ENCODE measurements at regions not wholly inside any gene's neighbourhood (a gene's known extent, or its start where the extent isn't known, plus 50 kb on each side); places are given as distances from the start of the nearest gene placed in this dataset.

DNA sequence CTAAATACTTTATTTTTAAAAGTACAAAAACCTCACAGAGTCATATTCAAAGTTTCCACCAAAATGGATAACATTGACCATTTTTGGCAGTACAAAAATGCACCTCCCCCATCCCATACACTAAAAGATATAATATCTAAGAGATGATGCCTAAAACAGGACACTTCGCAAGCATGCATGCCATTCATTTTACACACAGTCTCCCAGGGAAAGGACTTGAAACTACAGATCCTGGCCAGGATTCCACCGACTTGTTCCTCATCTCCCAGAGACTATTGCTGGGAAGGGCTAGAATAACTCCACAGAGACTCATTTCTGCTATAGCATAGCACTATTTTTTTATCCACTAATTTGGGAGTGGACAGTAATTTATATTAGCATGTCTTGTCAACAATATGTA lies 81.7 kb downstream of the MTNR1B start:
- no peak overlapping the region for H3K4me3 ChIP-seq
- no peaks in the 10 kb centered on the region for H4K20me1 ChIP-seq (ENCODE audit: insufficient read depth)
- peak; percentile 69 for DNase-seq
- no peak overlapping the region for H3K27ac ChIP-seq
- no peak overlapping the region for H3K9ac ChIP-seq
- no peaks in the 10 kb centered on the region for H3K79me2 ChIP-seq (ENCODE audit: insufficient read depth)
- no peaks in the 10 kb centered on the region for H3K9me2 ChIP-seq (ENCODE audit: insufficient read depth)
- H3K27me3 ChIP-seq (replicated peaks; ENCODE audit: insufficient read depth) = peaks cover 33% of the 10 kb centered on the region
- no peaks in the 10 kb centered on the region for H3K9me3 ChIP-seq (ENCODE audit: low read depth)
- no peaks in the 10 kb centered on the region for H3K36me3 ChIP-seq (ENCODE audit: low read depth)
- no peak overlapping the region for H3K4me2 ChIP-seq (ENCODE audit: unreplicated experiment)
- WGBS, 2 experiments (ENCODE audit: low coverage in 1 of 2, low lambda C conversion rate in 2 of 2, missing lambda C conversion rate in 2 of 2) = 11 to 13% methylated on average over 2 of the region's 2 CpGs
- H3K4me1 ChIP-seq (ENCODE audit: insufficient read depth) = peaks cover 26% of the 10 kb centered on the region
- in situ Hi-C loops (cut with MboI) = no loop called here
- no peak overlapping the region for H2AFZ ChIP-seq
- TF ChIP-seq EZH2phosphoT487 (IDR thresholded peaks at IDR 0.05; ENCODE audit: insufficient read depth, low read depth) (no peak), EZH2 (IDR thresholded peaks at IDR 0.05; ENCODE audit: insufficient read depth, poor library complexity, severe bottlenecking) (no peak)
- peaks cover 10% of the 10 kb centered on the region; the same call in 1 of the 2 replicates for H3F3A ChIP-seq (ENCODE audit: insufficient read depth)

DNA sequence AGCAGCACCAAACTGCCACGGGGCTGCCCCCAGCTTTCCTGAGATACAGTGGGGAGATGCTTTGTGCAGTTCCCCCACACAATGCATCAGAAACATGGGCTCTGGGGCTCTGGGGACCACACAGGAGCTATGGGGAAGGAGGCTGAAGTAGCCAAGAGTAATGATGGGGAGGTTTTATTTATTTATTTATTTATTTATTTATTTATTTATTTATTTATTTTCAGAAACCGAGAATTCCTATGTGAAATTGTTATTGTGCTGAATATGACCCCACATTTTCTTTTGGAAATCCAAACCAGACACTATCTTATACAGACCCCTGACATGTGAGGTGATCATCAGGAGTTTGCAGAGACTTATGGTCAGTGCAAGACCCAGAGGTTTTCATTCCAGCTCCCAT lies 84.4 kb downstream of the MTNR1B start:
- Histone ChIP-seq H3K27ac (no peak overlapping the region), H3F3A (ENCODE audit: insufficient read depth) (peaks cover 10% of the 10 kb centered on the region; the same call in 1 of the 2 replicates), H3K9me2 (ENCODE audit: insufficient read depth) (no peaks in the 10 kb centered on the region), H4K20me1 (ENCODE audit: insufficient read depth) (no peaks in the 10 kb centered on the region), H3K4me1 (ENCODE audit: insufficient read depth) (peaks cover 26% of the 10 kb centered on the region), H2AFZ (no peak overlapping the region), H3K36me3 (ENCODE audit: low read depth) (no peaks in the 10 kb centered on the region), H3K4me2 (ENCODE audit: unreplicated experiment) (peak overlapping the region; percentile 44), H3K4me3 (no peak overlapping the region), H3K9me3 (ENCODE audit: low read depth) (no peaks in the 10 kb centered on the region), H3K9ac (no peak overlapping the region), H3K79me2 (ENCODE audit: insufficient read depth) (no peaks in the 10 kb centered on the region), H3K27me3 (replicated peaks; ENCODE audit: insufficient read depth) (peaks cover 40% of the 10 kb centered on the region)
- DNase-seq = no peak
- TF ChIP-seq EZH2phosphoT487 (IDR thresholded peaks at IDR 0.05; ENCODE audit: insufficient read depth, low read depth) = no peak
- TF ChIP-seq EZH2 (IDR thresholded peaks at IDR 0.05; ENCODE audit: insufficient read depth, poor library complexity, severe bottlenecking) = no peak
- in situ Hi-C loops (cut with MboI) = no loop called here
- 42 to 46% methylated on average over 2 of the region's 2 CpGs for WGBS, 2 experiments (ENCODE audit: low coverage in 1 of 2, low lambda C conversion rate in 2 of 2, missing lambda C conversion rate in 2 of 2)

DNA sequence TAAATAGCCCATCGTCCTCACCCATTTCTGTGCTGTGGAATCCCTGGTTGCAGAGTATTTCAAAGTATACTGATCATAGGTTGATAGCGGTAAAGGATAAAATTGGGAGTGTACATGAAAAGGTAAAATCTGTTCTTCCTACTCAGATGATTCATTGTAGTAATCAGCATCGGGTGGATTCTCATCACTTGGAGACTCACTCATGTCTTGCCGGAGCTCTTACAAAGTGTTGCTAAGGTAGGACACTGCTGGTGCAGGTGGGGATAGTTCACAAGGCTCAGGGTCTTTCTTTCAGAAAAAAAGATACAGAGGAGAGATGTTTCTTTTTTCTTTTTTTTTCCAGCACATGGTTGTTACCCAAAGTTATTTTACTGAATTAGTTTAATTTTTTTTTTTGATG lies 84.8 kb downstream of the MTNR1B start:
- H3K36me3 ChIP-seq (ENCODE audit: low read depth) = no peaks in the 10 kb centered on the region
- H3K4me1 ChIP-seq (ENCODE audit: insufficient read depth) = peaks cover 26% of the 10 kb centered on the region
- H3K27me3 ChIP-seq (replicated peaks; ENCODE audit: insufficient read depth) = peaks cover 40% of the 10 kb centered on the region
- no peaks in the 10 kb centered on the region for H3K79me2 ChIP-seq (ENCODE audit: insufficient read depth)
- H3K4me3 ChIP-seq = no peak overlapping the region
- H3K9ac ChIP-seq = 0 out of 2 replicates have a peak overlapping the region, but pooled peaks have one; percentile 8
- no peaks in the 10 kb centered on the region for H3K9me2 ChIP-seq (ENCODE audit: insufficient read depth)
- no peaks in the 10 kb centered on the region for H4K20me1 ChIP-seq (ENCODE audit: insufficient read depth)
- peak overlapping the region; percentile 44 for H3K4me2 ChIP-seq (ENCODE audit: unreplicated experiment)
- WGBS, 2 experiments (ENCODE audit: low coverage in 1 of 2, low lambda C conversion rate in 2 of 2, missing lambda C conversion rate in 2 of 2) = 47 to 48% methylated on average over 4 of the region's 4 CpGs
- H3K27ac ChIP-seq = no peak overlapping the region
- in situ Hi-C loops (cut with MboI) = no loop called here
- no peak overlapping the region for H2AFZ ChIP-seq
- DNase-seq = peak; percentile 51
- H3F3A ChIP-seq (ENCODE audit: insufficient read depth) = peaks cover 10% of the 10 kb centered on the region; the same call in 1 of the 2 replicates
- H3K9me3 ChIP-seq (ENCODE audit: low read depth) = no peaks in the 10 kb centered on the region
- TF ChIP-seq EZH2 (IDR thresholded peaks at IDR 0.05; ENCODE audit: insufficient read depth, poor library complexity, severe bottlenecking) = no peak
- TF ChIP-seq EZH2phosphoT487 (IDR thresholded peaks at IDR 0.05; ENCODE audit: insufficient read depth, low read depth) = no peak

DNA sequence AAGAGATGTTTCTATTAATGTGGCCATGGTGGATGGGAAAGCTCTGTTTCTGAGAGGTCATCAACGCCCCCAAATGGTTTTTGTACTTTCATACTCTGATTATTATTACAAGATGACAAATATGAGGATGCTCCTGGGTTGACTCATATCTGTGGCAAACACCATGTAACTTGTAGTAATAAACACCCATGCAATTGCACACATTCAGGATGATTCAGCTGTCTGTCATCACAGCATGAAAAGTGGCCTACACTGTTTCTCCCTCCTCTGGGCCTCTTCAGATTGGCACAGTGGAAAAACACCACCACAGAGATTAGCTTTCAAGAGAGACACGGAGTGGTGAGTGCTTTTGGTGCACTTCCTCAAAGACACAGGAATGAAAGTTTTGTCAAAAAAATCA lies 85.4 kb downstream of the MTNR1B start:
- no peaks in the 10 kb centered on the region for H4K20me1 ChIP-seq (ENCODE audit: insufficient read depth)
- peak; percentile 95 for DNase-seq
- no peaks in the 10 kb centered on the region for H3K9me3 ChIP-seq (ENCODE audit: low read depth)
- in situ Hi-C loops (cut with MboI) = no loop called here
- peak overlapping the region; percentile 44 for H3K4me2 ChIP-seq (ENCODE audit: unreplicated experiment)
- TF ChIP-seq EZH2 (IDR thresholded peaks at IDR 0.05; ENCODE audit: insufficient read depth, poor library complexity, severe bottlenecking) (no peak), EZH2phosphoT487 (IDR thresholded peaks at IDR 0.05; ENCODE audit: insufficient read depth, low read depth) (peak; percentile 98)
- 0 out of 2 replicates have a peak overlapping the region, but pooled peaks have one; percentile 8 for H3K9ac ChIP-seq
- H2AFZ ChIP-seq = no peak overlapping the region
- H3K79me2 ChIP-seq (ENCODE audit: insufficient read depth) = no peaks in the 10 kb centered on the region
- H3K4me1 ChIP-seq (ENCODE audit: insufficient read depth) = peaks cover 26% of the 10 kb centered on the region
- peaks cover 10% of the 10 kb centered on the region; the same call in 1 of the 2 replicates for H3F3A ChIP-seq (ENCODE audit: insufficient read depth)
- H3K36me3 ChIP-seq (ENCODE audit: low read depth) = no peaks in the 10 kb centered on the region
- H3K9me2 ChIP-seq (ENCODE audit: insufficient read depth) = no peaks in the 10 kb centered on the region
- peaks cover 40% of the 10 kb centered on the region for H3K27me3 ChIP-seq (replicated peaks; ENCODE audit: insufficient read depth)
- no peak overlapping the region for H3K4me3 ChIP-seq
- 4 to 5% methylated on average over 2 of the region's 2 CpGs for WGBS, 2 experiments (ENCODE audit: low coverage in 1 of 2, low lambda C conversion rate in 2 of 2, missing lambda C conversion rate in 2 of 2)
- H3K27ac ChIP-seq = peak overlapping the region; percentile 36
